ENCODE measurements at regions not wholly inside any gene's neighbourhood (a gene's known extent, or its start where the extent isn't known, plus 50 kb on each side); places are given as distances from the start of the nearest gene placed in this dataset.

- H3K9me1 ChIP-seq (ENCODE audit: control insufficient read depth, extremely low read depth, insufficient read depth, low read length): no peaks in the 10 kb centered on the region
- no peaks in the 10 kb centered on the region for H3K79me2 ChIP-seq (ENCODE audit: control insufficient read depth, insufficient read depth, low read length)
- TF ChIP-seq, protein P1, sequence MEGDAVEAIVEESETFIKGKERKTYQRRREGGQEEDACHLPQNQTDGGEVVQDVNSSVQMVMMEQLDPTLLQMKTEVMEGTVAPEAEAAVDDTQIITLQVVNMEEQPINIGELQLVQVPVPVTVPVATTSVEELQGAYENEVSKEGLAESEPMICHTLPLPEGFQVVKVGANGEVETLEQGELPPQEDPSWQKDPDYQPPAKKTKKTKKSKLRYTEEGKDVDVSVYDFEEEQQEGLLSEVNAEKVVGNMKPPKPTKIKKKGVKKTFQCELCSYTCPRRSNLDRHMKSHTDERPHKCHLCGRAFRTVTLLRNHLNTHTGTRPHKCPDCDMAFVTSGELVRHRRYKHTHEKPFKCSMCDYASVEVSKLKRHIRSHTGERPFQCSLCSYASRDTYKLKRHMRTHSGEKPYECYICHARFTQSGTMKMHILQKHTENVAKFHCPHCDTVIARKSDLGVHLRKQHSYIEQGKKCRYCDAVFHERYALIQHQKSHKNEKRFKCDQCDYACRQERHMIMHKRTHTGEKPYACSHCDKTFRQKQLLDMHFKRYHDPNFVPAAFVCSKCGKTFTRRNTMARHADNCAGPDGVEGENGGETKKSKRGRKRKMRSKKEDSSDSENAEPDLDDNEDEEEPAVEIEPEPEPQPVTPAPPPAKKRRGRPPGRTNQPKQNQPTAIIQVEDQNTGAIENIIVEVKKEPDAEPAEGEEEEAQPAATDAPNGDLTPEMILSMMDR (optimal IDR thresholded peaks at IDR 0.05 in 1 of 3, IDR thresholded peaks at IDR 0.05 in 1 of 3, conservative IDR thresholded peaks at IDR 0.05 in 1 of 3; ENCODE audit: extremely low read depth in 1 of 3, insufficient read depth in 2 of 3, low read length in 3 of 3): no peak
- no peak for TF ChIP-seq EZH2 (IDR thresholded peaks at IDR 0.05; ENCODE audit: low read length)
- peaks cover 5% of the 10 kb centered on the region for H3K9me3 ChIP-seq (ENCODE audit: control insufficient read depth, low read depth, low read length)
- H2AFZ ChIP-seq (ENCODE audit: control insufficient read depth, low read length): no peak overlapping the region
- no peak for DNase-seq (ENCODE audit: low read depth, low spot score)
- H3K4me2 ChIP-seq (ENCODE audit: control insufficient read depth, extremely low read depth, insufficient read depth, low read depth, low read length): no peak overlapping the region
- H3K4me3 ChIP-seq (ENCODE audit: control insufficient read depth in 2 of 3, extremely low read depth in 1 of 3, insufficient read depth in 2 of 3, low read depth in 1 of 3, low read length in 3 of 3): no peak overlapping the region
- no peaks in the 10 kb centered on the region for H4K20me1 ChIP-seq (ENCODE audit: control insufficient read depth, extremely low read depth, insufficient read depth, low read length)
- H3K27ac ChIP-seq (ENCODE audit: control insufficient read depth, insufficient read depth, low read length): no peak overlapping the region
- FAIRE-seq: no peak
- no peaks in the 10 kb centered on the region for H3K4me1 ChIP-seq (ENCODE audit: control insufficient read depth, extremely low read depth, insufficient read depth, low read length)
- H3K9ac ChIP-seq (ENCODE audit: control insufficient read depth, extremely low read depth, insufficient read depth, low read length): no peak overlapping the region
- dilution Hi-C loops (cut with MboI; ENCODE audit: extremely low pct_ligation_motif_present, low sequenced_read_pairs): no loop called here
- no peaks in the 10 kb centered on the region for H3K36me3 ChIP-seq (ENCODE audit: control insufficient read depth in 2 of 2, extremely low read depth in 1 of 2, insufficient read depth in 2 of 2, low read length in 2 of 2)
- no peaks in the 10 kb centered on the region for H3K27me3 ChIP-seq (ENCODE audit: control insufficient read depth, extremely low read depth, insufficient read depth, low read length)
Measured at GRCh38 chr10:130546841-130547240, 410.6 kb downstream of the GLRX3 start.

DNA sequence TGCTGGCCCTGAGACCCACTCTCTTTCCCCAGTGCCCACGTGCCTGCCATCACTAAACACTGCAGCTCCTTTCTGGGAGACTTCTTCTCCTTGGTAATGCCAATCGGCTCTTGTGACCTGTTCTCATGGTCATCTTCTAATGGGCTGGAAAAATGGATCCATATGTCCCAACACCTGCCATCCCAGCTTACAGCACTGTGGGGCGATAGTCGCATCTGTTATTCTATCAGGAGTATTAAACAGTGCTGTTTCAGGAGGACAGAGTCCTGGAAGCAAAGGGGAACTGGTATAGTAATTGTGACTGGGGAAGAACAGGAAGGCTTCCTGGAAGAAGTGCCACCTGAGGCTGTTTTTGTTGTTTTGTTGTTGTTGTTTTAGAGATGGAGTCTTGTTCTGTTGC is 411.2 kb downstream of the GLRX3 start:
- no peak for DNase-seq (ENCODE audit: low read depth, low spot score)
- TF ChIP-seq, protein P1 (optimal IDR thresholded peaks at IDR 0.05 in 1 of 3, IDR thresholded peaks at IDR 0.05 in 1 of 3, conservative IDR thresholded peaks at IDR 0.05 in 1 of 3; ENCODE audit: extremely low read depth in 1 of 3, insufficient read depth in 2 of 3, low read length in 3 of 3): no peak
- TF ChIP-seq EZH2 (IDR thresholded peaks at IDR 0.05; ENCODE audit: low read length): no peak
- Histone ChIP-seq H3K36me3 (ENCODE audit: control insufficient read depth in 2 of 2, extremely low read depth in 1 of 2, insufficient read depth in 2 of 2, low read length in 2 of 2) (no peaks in the 10 kb centered on the region), H3K27me3 (ENCODE audit: control insufficient read depth, extremely low read depth, insufficient read depth, low read length) (no peaks in the 10 kb centered on the region), H3K4me2 (ENCODE audit: control insufficient read depth, extremely low read depth, insufficient read depth, low read depth, low read length) (no peak overlapping the region), H3K79me2 (ENCODE audit: control insufficient read depth, insufficient read depth, low read length) (no peaks in the 10 kb centered on the region), H3K9ac (ENCODE audit: control insufficient read depth, extremely low read depth, insufficient read depth, low read length) (no peak overlapping the region), H3K4me1 (ENCODE audit: control insufficient read depth, extremely low read depth, insufficient read depth, low read length) (no peaks in the 10 kb centered on the region), H3K4me3 (ENCODE audit: control insufficient read depth in 2 of 3, extremely low read depth in 1 of 3, insufficient read depth in 2 of 3, low read depth in 1 of 3, low read length in 3 of 3) (no peak overlapping the region), H3K9me1 (ENCODE audit: control insufficient read depth, extremely low read depth, insufficient read depth, low read length) (no peaks in the 10 kb centered on the region), H3K9me3 (ENCODE audit: control insufficient read depth, low read depth, low read length) (peaks cover 5% of the 10 kb centered on the region), H3K27ac (ENCODE audit: control insufficient read depth, insufficient read depth, low read length) (no peak overlapping the region), H4K20me1 (ENCODE audit: control insufficient read depth, extremely low read depth, insufficient read depth, low read length) (no peaks in the 10 kb centered on the region), H2AFZ (ENCODE audit: control insufficient read depth, low read length) (no peak overlapping the region)
- FAIRE-seq: no peak
- dilution Hi-C loops (cut with MboI; ENCODE audit: extremely low pct_ligation_motif_present, low sequenced_read_pairs): no loop called here
